ENCODE measurements at regions not wholly inside any gene's neighbourhood (a gene's known extent, or its start where the extent isn't known, plus 50 kb on each side); places are given as distances from the start of the nearest gene placed in this dataset.

DNA sequence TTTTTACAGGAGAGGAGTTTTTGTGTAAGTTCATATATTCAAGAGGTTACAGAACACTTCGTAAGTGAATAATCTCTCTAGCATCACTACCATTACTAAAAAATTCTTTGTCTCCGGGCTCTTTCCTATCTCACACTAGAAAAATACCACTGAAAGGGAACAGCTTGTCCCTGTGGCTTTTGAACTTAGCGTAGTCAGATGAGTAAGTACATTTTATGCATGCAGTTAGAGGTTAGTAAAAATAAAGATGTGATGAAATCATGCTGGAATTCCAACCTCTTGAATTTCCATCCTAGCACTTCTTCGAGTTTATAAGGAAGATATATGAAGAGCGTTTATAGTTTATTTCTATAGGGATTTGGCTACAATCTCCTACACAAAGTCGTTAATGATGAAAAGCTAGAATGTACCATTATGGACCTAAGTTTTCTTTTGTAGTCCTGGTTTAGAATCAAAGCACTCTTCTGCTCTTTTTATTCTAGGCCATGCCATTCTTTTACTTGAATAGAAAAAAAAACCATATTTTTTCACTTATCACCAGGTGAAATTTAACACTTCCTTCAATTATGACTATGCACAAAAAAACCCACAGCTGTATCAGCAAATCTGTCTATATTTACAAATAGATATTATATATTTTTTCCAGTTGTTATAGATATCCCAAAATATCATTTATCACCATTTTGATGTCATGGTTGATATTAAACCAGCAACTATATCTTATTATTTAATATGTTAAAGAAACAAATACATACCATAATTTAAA lies 139.9 kb upstream of the PCDH9 start:
- no peak for DNase-seq (ENCODE audit: low spot score)

DNA sequence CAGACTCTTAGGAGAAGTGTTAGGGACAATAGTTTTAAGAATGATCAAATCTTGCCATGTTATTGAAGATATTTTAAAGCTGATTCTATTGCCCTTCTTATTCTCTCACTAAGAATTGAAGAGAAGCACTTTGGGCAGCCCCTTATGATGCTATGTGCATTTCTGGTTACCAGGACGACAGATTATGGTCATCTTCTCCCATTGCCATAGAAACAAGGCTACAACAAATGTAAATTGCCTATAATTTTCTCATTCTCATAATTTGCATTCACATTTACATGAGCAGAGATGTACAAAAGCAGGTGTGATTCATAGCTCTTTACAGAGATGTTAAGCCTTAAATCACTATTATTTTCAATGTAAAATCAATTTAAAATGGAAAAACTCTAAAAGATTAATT lies 137.3 kb upstream of the PCDH9 start:
- DNase-seq (ENCODE audit: low spot score) = no peak

- DNase-seq (ENCODE audit: low spot score) = peak; percentile 11
Observed at GRCh38 chr13:67366533-67366932, 136.4 kb upstream of the PCDH9 start.

- no peak for DNase-seq (ENCODE audit: low spot score)
Observed at GRCh38 chr13:67355812-67356476, 125.8 kb upstream of the PCDH9 start.

DNA sequence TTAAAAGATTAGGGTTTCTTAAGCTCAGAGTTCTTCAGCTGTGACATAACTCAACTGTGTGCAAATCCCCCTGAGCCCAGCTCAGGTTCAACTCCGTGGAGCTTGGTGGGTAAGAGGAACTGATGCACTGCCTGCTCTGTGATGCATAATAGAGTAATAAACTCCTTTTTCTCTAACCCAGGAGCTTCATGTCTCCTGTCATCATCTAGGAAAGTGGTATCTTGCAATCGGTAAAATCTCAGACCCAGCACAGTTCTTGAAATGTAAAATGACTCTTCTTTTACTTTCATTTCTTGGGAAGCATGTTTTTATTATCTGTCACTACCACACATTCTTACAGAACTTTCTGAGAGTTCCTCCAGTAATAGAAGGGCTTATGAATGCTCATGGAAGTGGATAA lies 123.8 kb upstream of the PCDH9 start:
- DNase-seq (ENCODE audit: low spot score) = no peak

DNA sequence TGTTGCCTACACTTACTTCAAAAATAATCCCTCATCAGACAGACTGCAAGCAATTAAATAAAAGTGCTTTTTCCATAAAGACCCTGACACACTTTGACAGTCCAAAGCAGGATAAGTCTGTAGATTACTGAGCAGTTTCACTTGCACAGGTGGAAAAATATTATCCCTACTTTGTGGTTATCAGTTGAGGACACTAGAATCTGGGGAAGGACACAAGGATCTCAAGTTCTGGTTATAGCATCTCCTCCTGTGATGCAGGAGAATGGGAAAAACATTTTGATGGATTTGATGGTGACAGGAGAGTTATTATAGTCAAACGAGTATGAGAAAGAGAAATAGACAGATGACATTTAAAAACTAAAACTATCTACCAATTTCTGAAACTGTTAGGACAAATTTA lies 122.9 kb upstream of the PCDH9 start:
- no peak for DNase-seq (ENCODE audit: low spot score)

DNA sequence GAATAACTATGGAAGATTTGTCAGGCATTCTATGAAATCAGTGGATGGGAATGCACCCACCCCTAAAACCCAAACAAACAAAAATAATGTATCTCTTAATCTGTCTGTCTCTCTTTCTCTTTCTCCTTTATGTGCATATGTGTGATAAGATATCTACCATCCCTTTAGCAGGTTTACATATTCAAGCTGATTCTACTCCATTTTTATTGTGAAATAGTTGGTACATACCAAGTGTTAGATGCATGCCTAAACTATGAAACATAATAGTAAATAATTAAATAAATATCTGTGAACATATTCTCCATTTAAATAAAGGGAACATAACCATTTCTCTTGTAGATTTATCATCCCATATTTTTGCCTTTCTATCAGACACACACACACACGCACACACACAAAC lies 121.8 kb upstream of the PCDH9 start:
- DNase-seq (ENCODE audit: low spot score) = no peak

- no peak for DNase-seq (ENCODE audit: low spot score)
Observed at GRCh38 chr13:67351114-67351513, 121.0 kb upstream of the PCDH9 start.

GRCh38 chr13:67343777-67344176 lies 113.6 kb upstream of the PCDH9 start:
- peak; percentile 71 for DNase-seq (ENCODE audit: low spot score)

- DNase-seq (ENCODE audit: low spot score) = no peak
Observed at GRCh38 chr13:67341406-67341805, 111.3 kb upstream of the PCDH9 start.

DNA sequence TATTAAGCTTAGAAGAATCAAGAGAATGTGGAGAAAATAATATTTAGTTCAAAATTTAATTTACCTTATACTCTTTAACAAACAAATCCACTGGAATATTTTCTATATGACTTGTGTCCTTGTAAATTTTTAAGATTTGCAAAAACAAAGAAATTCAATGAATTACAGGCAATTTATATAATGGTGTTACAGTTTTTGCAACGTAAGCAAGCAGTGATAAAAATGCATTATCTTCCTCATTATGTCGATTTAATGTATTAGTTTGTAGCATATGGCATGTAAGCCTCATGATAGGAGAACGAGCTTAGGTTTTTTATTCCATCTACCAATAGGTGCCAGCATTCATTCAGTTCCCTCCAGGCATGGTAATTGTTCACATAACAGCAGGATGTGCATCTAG lies 100.0 kb upstream of the PCDH9 start:
- DNase-seq (ENCODE audit: low spot score) = no peak

DNA sequence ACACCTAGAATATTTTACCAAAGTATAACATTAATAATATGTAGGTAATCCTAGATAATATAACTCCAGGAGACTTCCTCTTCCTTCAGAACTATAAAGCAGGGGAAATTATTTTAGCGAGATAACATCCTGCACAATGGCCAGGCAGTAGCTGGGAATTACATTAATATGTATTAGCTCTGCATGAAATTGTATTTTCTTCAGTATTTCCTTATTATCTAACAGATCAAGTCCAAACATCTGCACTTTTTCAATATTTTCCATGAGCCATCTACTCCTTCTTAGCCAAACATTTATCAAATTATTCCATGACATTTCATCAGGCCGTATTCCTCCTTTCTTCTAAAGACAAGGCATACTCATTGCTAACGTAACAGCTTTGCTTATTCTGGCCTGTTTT lies 98.8 kb upstream of the PCDH9 start:
- no peak for DNase-seq (ENCODE audit: low spot score)

DNA sequence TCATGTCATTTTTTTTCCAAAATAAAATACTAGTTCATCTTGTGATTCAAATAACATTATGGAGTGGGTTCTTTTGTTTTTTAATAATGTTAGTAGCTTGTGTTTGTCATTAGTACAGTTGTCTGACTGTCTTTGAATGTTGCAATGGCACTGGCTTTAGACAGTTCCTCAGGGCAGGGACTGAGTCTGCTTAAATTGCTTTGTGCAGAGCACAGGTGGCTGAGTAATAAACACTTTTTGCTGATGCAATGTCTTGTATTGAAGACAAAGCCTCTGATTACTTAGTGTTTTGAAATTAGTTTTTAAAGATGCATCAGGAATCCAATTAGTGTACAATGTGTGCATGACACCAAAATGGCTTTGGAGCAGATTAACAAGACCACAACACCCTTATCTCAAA lies 88.7 kb upstream of the PCDH9 start:
- DNase-seq (ENCODE audit: low spot score) = no peak

DNA sequence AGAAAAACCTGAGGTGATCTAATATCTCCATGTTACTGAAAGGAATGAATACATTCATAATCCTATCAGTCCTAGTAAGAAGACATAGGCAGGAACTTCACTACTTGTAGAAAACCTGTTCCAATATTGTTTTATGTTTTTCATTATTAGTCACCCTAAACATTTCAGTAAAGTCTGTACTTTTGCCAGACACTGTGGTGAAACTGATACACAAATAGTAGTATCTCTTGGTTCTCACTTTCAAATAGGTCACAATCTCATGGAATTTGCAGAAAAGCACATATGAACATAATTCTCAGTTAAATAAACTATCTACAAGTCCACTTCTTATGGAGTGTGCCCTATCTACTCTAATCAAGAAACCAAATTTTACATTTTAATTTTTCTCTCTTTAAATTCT lies 88.3 kb upstream of the PCDH9 start:
- DNase-seq (ENCODE audit: low spot score) = no peak

GRCh38 chr13:67314405-67314804 lies 84.3 kb upstream of the PCDH9 start:
- no peak for DNase-seq (ENCODE audit: low spot score)

GRCh38 chr13:67308004-67308772 lies 78.1 kb upstream of the PCDH9 start:
- DNase-seq (ENCODE audit: low spot score) = no peak

DNA sequence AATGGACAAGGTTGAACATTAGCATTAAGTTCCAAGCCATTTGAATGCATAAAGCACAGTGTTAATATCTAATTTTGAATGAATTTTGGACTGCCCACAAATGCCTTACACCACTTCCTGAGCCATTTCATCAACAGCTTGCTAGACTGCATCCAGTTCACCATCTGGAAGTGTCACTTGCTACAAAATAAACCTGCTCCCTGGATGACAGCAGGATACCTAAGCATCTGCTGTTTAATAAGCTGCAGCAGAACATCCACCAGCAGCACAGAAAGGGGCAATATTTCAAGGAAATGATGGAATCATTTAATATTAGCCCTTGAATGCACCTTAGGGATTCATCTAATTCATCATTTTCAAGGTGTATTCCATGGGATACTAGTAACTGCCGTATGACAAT lies 76.6 kb upstream of the PCDH9 start:
- DNase-seq (ENCODE audit: low spot score) = no peak

DNA sequence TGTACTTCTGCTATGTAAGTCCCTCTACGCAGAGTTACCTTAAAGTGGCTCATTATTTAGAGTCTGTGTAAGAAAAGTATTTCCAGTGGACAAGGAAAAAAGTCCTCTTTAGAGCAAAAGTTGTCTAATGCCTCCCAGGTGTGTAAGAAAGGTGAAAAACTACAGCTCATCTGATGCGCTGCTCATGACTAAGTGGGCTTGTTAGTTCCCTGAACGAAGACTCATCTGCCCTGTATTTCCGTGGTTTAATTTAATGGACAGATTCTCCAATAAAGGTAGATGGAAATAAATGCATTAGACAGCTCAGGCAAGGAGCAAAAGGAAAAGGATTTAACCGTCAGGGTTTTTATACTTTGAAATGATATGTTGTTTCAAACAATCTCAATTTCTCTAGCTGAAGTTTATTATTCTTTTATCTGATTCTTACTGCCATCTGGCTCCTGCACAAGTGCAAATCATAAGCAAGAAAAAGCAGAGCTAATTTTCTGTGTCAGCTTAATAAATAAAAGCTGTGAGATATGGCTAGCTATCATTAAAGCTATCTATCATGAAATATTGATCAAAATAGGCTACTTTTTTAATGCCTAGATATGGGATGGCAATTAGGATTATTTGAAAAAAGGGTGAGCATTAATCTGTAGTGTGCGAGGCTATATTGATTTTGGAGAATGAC lies 73.7 kb upstream of the PCDH9 start:
- DNase-seq (ENCODE audit: low spot score) = no peak

DNA sequence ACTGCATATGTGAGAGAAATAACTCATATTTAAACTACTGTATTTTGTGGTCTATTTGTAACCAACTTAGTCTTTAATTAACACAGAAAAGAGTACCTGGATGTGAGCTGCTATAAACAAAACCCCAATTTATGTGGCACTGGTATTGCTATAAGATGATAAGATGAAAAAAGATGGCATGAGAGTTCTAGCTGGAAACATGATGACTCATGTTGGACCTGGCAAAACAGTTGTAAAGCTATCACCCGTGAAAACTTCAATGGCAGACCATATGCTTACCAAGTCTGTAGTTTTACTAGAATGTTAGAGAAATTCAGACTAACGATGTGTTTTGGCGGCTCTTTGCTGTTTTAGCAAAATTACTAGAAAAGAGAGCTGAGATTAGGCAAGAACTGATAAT lies 69.6 kb upstream of the PCDH9 start:
- no peak for DNase-seq (ENCODE audit: low spot score)

GRCh38 chr13:67299072-67299635 lies 69.0 kb upstream of the PCDH9 start:
- DNase-seq (ENCODE audit: low spot score) = no peak

GRCh38 chr13:67298297-67298696 lies 68.2 kb upstream of the PCDH9 start:
- no peak for DNase-seq (ENCODE audit: low spot score)

DNA sequence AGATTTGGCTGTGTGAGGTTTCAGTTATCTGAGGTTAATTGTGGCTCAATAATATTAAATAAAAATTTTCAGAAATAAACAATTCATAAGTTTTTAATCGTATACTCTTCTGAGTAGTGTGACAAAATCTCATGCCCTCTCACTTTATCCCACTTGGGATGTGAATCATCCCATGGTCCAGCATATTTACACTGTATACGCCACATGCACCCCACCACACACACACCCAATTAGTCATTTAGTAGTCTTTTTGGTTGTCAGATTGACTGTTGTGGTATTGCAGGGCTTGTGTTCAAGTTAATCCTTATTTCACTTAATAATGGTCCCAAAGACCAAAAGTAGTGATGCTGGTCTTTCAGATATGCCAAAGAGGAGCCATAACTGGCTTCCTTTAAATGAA lies 66.4 kb upstream of the PCDH9 start:
- DNase-seq (ENCODE audit: low spot score) = no peak

Data from HT-29 (cell line).